ENCODE measurements at regions not wholly inside any gene's neighbourhood (a gene's known extent, or its start where the extent isn't known, plus 50 kb on each side); places are given as distances from the start of the nearest gene placed in this dataset.

DNA sequence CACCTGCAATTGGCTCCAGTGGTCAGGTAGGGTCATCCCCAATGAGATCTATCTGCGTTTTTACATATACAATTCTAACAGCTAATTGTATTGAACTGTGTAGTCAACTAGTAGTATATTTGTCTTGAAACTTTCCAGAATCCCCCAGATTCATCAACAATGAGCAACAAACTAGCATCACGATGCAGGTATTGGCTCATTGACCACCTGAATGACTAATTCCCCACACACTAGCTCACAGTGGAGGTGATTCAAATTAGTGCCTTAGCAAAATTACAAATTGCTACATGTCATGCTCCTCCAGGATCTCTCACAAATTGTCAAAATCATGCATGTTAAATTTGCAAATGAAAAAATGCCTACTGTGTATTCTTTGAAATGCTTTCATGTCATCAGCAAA lies 62.8 kb upstream of the MPHOSPH6 start:
- H3K27me3 ChIP-seq (ENCODE audit: control insufficient read depth in 1 of 2, insufficient read depth in 2 of 2, low read length in 2 of 2), result no peaks in the 10 kb centered on the region
- no peak for DNase-seq
- H3K4me1 ChIP-seq (ENCODE audit: insufficient read depth, low read length), result no peaks in the 10 kb centered on the region
- ATAC-seq (ENCODE audit: poor library complexity), result no peak
- no peaks in the 10 kb centered on the region for H3K9me3 ChIP-seq (ENCODE audit: control insufficient read depth in 1 of 2, insufficient read depth in 1 of 2, low read length in 2 of 2)
- Mint-ChIP-seq H3K27ac (no peak overlapping the region), H3K4me1 (ENCODE audit: low read depth) (no peaks in the 10 kb centered on the region), H3K36me3 (ENCODE audit: low read depth) (no peaks in the 10 kb centered on the region), H3K4me3 (no peak overlapping the region), H3K9me3 (no peaks in the 10 kb centered on the region), H3K27me3 (peaks cover 10% of the 10 kb centered on the region)
- no peak overlapping the region for H3K27ac ChIP-seq (ENCODE audit: low read depth in 1 of 2, low read length in 2 of 2)
- CTCF ChIA-PET, result no interaction called here
- POLR2A ChIA-PET, result no interaction called here
- TF ChIP-seq, protein P1, sequence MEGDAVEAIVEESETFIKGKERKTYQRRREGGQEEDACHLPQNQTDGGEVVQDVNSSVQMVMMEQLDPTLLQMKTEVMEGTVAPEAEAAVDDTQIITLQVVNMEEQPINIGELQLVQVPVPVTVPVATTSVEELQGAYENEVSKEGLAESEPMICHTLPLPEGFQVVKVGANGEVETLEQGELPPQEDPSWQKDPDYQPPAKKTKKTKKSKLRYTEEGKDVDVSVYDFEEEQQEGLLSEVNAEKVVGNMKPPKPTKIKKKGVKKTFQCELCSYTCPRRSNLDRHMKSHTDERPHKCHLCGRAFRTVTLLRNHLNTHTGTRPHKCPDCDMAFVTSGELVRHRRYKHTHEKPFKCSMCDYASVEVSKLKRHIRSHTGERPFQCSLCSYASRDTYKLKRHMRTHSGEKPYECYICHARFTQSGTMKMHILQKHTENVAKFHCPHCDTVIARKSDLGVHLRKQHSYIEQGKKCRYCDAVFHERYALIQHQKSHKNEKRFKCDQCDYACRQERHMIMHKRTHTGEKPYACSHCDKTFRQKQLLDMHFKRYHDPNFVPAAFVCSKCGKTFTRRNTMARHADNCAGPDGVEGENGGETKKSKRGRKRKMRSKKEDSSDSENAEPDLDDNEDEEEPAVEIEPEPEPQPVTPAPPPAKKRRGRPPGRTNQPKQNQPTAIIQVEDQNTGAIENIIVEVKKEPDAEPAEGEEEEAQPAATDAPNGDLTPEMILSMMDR (IDR thresholded peaks at IDR 0.05), result no peak
- intact Hi-C loops (cut with DNase I, micrococcal nuclease), result no loop called here
- no peak overlapping the region for H3K4me3 ChIP-seq (ENCODE audit: low read length)
- no peaks in the 10 kb centered on the region for H3K36me3 ChIP-seq (ENCODE audit: insufficient read depth, low read length)

DNA sequence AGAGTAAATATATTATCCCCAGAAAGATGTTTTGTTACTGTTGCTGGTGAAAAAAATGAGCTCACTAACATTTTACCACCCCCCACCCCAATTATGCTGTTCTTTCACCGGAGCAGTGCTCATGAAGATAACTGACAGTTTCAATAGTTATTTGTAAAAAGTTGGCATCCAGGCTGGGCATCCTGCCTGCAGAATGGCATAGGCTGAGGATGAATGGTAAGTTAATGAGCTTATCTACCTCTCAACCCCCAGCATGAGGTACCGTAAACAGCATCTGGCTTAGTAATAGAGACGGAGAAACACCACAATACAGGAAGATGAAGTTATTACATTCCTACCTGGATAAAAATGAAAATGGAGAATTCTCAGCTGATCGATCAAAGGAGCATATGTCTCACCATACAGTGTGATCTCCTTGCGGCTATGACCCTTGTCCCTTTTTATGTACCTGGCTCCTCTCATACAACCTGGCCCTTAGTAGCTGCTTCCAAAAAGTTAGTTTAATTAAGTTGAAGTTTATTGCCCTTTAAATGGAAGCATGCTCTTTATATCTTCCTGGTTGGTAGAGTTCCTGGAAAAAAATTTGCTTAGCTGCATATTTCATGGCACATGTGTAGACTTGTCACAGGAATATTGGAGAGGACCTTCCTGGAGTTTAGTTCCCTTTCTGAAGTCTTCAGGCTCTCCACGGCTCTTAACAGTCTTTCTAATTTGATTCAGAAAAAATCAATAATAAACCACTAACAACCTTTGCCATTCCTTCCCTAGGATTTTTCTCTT lies 61.2 kb upstream of the MPHOSPH6 start:
- ATAC-seq (ENCODE audit: poor library complexity), result no peak
- POLR2A ChIA-PET, result no interaction called here
- intact Hi-C loops (cut with DNase I, micrococcal nuclease), result loop anchor here in 1 of 2 experiments (2.0 kb wide), 1 partner anchor 200 kb away; no protein-coding TSS in a partner anchor

DNA sequence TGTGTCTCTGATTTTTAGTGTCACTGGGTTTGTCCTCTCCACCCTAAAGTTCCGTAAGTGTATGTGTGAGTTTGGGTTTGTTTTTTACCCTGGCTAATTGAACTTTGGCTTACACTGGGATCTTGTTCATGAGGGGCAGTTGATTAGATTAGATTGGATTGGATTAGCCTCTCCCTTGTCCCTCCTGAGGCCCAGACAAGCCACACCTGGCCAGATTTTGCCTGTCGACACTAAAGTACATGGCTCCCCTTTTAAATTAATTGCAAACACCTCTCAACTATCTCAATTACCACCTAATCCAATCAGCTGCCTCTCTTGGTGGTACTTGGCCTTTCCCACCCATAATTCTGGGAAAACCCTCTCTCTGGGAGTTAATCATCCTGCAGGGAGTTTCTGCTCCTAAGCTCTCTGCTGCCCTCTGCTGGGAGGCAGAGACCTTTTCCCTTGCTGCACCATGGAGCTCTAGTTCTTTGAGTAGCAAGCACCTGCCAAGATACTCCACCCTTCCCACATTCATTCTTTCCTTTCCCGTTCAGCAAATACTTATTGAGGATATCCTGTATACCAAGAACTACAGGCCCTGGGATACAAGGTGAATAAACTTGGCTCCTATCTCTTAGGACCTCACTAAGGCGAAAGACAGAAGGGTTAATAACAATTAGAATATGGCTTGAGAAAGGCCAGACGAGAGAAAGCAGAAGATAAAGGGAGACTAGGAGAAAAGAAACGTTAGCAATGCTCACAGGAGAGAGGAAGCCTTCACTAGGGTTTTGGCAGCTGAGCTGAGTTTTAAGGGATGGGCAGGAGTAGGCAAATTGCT lies 60.0 kb upstream of the MPHOSPH6 start:
- Histone ChIP-seq H3K36me3 (ENCODE audit: insufficient read depth, low read length) (no peaks in the 10 kb centered on the region), H3K4me1 (ENCODE audit: insufficient read depth, low read length) (no peaks in the 10 kb centered on the region), H3K9me3 (ENCODE audit: control insufficient read depth in 1 of 2, insufficient read depth in 1 of 2, low read length in 2 of 2) (no peaks in the 10 kb centered on the region), H3K4me3 (ENCODE audit: low read length) (no peak overlapping the region), H3K27me3 (ENCODE audit: control insufficient read depth in 1 of 2, insufficient read depth in 2 of 2, low read length in 2 of 2) (no peaks in the 10 kb centered on the region), H3K27ac (ENCODE audit: low read depth in 1 of 2, low read length in 2 of 2) (no peak overlapping the region)
- DNase-seq (peak; percentile 32 to 76 (median 51)), ATAC-seq (ENCODE audit: poor library complexity) (no peak)
- CTCF ChIA-PET, result interaction anchor here (0.6 to 1.1 kb wide), 6 partner anchors 10 to 340 kb away, joined by 3 to 5 read pairs (median 4); no protein-coding TSS in a partner anchor
- intact Hi-C loops (cut with DNase I, micrococcal nuclease), result loop anchor here (1.0 to 2.0 kb wide), 4 partner anchors 199 to 340 kb away; no protein-coding TSS in a partner anchor
- no peak overlapping the region for H3K4me3 Mint-ChIP-seq
- H3K36me3 Mint-ChIP-seq (ENCODE audit: low read depth), result no peaks in the 10 kb centered on the region
- no peaks in the 10 kb centered on the region for H3K9me3 Mint-ChIP-seq
- peaks cover 22% of the 10 kb centered on the region for H3K27me3 Mint-ChIP-seq
- no peaks in the 10 kb centered on the region for H3K4me1 Mint-ChIP-seq (ENCODE audit: low read depth)
- POLR2A ChIA-PET, result no interaction called here
- TF ChIP-seq, protein P1 (IDR thresholded peaks at IDR 0.05), result peak; percentile 93
- H3K27ac Mint-ChIP-seq, result no peak overlapping the region

More for the DNA sequence above, 61.2 kb upstream of the MPHOSPH6 start:
- Histone ChIP-seq H3K4me3 (ENCODE audit: low read length) (no peak overlapping the region), H3K36me3 (ENCODE audit: insufficient read depth, low read length) (no peaks in the 10 kb centered on the region), H3K9me3 (ENCODE audit: control insufficient read depth in 1 of 2, insufficient read depth in 1 of 2, low read length in 2 of 2) (no peaks in the 10 kb centered on the region), H3K4me1 (ENCODE audit: insufficient read depth, low read length) (no peaks in the 10 kb centered on the region), H3K27ac (ENCODE audit: low read depth in 1 of 2, low read length in 2 of 2) (no peak overlapping the region), H3K27me3 (ENCODE audit: control insufficient read depth in 1 of 2, insufficient read depth in 2 of 2, low read length in 2 of 2) (no peaks in the 10 kb centered on the region)
- DNase-seq, result no peak
- peaks cover 22% of the 10 kb centered on the region for H3K27me3 Mint-ChIP-seq
- no peaks in the 10 kb centered on the region for H3K4me1 Mint-ChIP-seq (ENCODE audit: low read depth)
- TF ChIP-seq, protein P1 (IDR thresholded peaks at IDR 0.05), result no peak
- H3K9me3 Mint-ChIP-seq, result no peaks in the 10 kb centered on the region
- no peak overlapping the region for H3K27ac Mint-ChIP-seq
- CTCF ChIA-PET, result no interaction called here
- H3K4me3 Mint-ChIP-seq, result no peak overlapping the region
- no peaks in the 10 kb centered on the region for H3K36me3 Mint-ChIP-seq (ENCODE audit: low read depth)
